Fibroblast of lung (primary cell): ENCODE measurements at regions not wholly inside any gene's neighbourhood (a gene's known extent, or its start where the extent isn't known, plus 50 kb on each side); places are given as distances from the start of the nearest gene placed in this dataset.
A peak's percentile ranks its signal among the peaks of the same experiment; 100 is the strongest.

ENCODE experiments used
- DNase-seq, 2 donors: peaks; one replicate each; pipeline versions ENCODE4 v3.0.0 to v3.0.0-alpha.2; 2010; ENCODE audit warnings: low read depth in 2 of 2
- H2AFZ ChIP-seq: 2 replicates; pipeline ENCODE4 v1.5.1; 2012; ENCODE audit warnings: low read length, control low read depth, inconsistent platforms
- H3K27ac ChIP-seq: 2 replicates; pipeline ENCODE4 v1.5.1; 2011; ENCODE audit warnings: low read length, control low read depth; ENCODE audit not compliant: insufficient read depth
- H3K27me3 ChIP-seq: 2 replicates; pipeline ENCODE4 v1.5.1; 2011; ENCODE audit warnings: mild to moderate bottlenecking, low read length; ENCODE audit not compliant: control insufficient read depth, insufficient read depth
- H3K36me3 ChIP-seq: 2 replicates; pipeline ENCODE4 v1.5.1; 2011; ENCODE audit warnings: low read length; ENCODE audit not compliant: control insufficient read depth, insufficient read depth
- H3K4me1 ChIP-seq: 2 replicates; pipeline ENCODE4 v1.5.1; 2011; ENCODE audit warnings: low read length; ENCODE audit not compliant: control insufficient read depth, insufficient read depth; ENCODE audit errors: extremely low read depth
- H3K4me2 ChIP-seq: 2 replicates; pipeline ENCODE4 v1.5.1; 2011; ENCODE audit warnings: low read length, control low read depth; ENCODE audit not compliant: insufficient read depth; ENCODE audit errors: extremely low read depth
- H3K4me3 ChIP-seq, 4 experiments: fragments of 200-600 bp in 1 of 4; sonication (generic) in 1 of 4; replicated peaks in 1 of 4; 2 replicates each; pipeline ENCODE4 v1.5.1; 2011 to 2016; ENCODE audit warnings: low read length in 4 of 4, low read depth in 3 of 4, mild to moderate bottlenecking in 3 of 4, control low read depth in 2 of 4, inconsistent platforms in 1 of 4, mixed read lengths in 1 of 4; ENCODE audit not compliant: insufficient read depth in 1 of 4; ENCODE audit errors: control extremely low read depth in 1 of 4
- H3K79me2 ChIP-seq: 2 replicates; pipeline ENCODE4 v1.5.1; 2012; ENCODE audit warnings: mild to moderate bottlenecking, low read length, inconsistent platforms; ENCODE audit not compliant: control insufficient read depth, insufficient read depth
- H3K9ac ChIP-seq: 2 replicates; pipeline ENCODE4 v1.5.1; 2011; ENCODE audit warnings: mild to moderate bottlenecking, low read length, control low read depth; ENCODE audit not compliant: insufficient read depth
- H3K9me3 ChIP-seq: 2 replicates; pipeline ENCODE4 v1.5.1; 2012; ENCODE audit warnings: low read depth, low read length; ENCODE audit not compliant: control insufficient read depth, insufficient read depth
- H4K20me1 ChIP-seq: 2 replicates; pipeline ENCODE4 v1.5.1; 2011; ENCODE audit warnings: low read length; ENCODE audit not compliant: control insufficient read depth, insufficient read depth; ENCODE audit errors: extremely low read depth
- EZH2 ChIP-seq: IDR thresholded peaks from 2 replicates; pipeline ENCODE4 v1.5.1; 2012; ENCODE audit warnings: low read length, control low read depth, mild to moderate bottlenecking; ENCODE audit errors: missing control alignments
- TF ChIP-seq, protein P1 (sequence below), 2 donors: IDR thresholded peaks in 1 of 2; conservative IDR thresholded peaks in 1 of 2; 1 replicate in 1 of 2; 2 replicates in 1 of 2; pipeline ENCODE4 v1.5.1; 2011 to 2012; ENCODE audit warnings: low read length in 2 of 2, control low read depth in 1 of 2, inconsistent platforms in 1 of 2, low read depth in 1 of 2, mild to moderate bottlenecking in 1 of 2

DNA sequence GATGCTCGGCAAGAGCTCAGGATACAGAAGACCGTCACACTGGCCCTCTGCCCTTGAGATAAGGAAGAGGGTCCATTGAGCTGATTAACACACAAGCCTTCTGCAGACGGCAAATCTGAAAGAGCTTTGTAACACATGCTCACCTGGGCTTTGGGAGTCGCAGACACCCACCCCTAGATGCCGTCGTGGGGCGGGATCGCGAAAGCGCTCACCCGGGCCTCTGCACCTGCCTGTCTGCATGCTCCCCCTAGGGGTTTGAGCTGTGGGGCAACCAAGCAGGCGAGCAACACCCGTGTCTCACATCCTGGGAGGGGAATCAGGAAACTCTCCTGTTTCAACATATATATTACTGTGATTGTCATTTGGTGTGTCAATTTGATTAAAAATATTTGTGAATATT, 99.8 kb upstream of the KCNH7 start:
- Histone ChIP-seq H3K79me2 (no peaks in the 10 kb centered on the region), H3K4me1 (no peaks in the 10 kb centered on the region), H3K9ac (no peak overlapping the region), H3K27me3 (no peaks in the 10 kb centered on the region), H4K20me1 (no peaks in the 10 kb centered on the region), H3K4me3 (no peak overlapping the region), H3K4me2 (no peak overlapping the region), H3K36me3 (no peaks in the 10 kb centered on the region), H3K27ac (no peak overlapping the region), H3K9me3 (no peaks in the 10 kb centered on the region), H2AFZ (no peak overlapping the region)
- TF ChIP-seq, protein P1, sequence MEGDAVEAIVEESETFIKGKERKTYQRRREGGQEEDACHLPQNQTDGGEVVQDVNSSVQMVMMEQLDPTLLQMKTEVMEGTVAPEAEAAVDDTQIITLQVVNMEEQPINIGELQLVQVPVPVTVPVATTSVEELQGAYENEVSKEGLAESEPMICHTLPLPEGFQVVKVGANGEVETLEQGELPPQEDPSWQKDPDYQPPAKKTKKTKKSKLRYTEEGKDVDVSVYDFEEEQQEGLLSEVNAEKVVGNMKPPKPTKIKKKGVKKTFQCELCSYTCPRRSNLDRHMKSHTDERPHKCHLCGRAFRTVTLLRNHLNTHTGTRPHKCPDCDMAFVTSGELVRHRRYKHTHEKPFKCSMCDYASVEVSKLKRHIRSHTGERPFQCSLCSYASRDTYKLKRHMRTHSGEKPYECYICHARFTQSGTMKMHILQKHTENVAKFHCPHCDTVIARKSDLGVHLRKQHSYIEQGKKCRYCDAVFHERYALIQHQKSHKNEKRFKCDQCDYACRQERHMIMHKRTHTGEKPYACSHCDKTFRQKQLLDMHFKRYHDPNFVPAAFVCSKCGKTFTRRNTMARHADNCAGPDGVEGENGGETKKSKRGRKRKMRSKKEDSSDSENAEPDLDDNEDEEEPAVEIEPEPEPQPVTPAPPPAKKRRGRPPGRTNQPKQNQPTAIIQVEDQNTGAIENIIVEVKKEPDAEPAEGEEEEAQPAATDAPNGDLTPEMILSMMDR (conservative IDR thresholded peaks at IDR 0.05 in 1 of 2, IDR thresholded peaks at IDR 0.05 in 1 of 2; ENCODE audit: low read depth in 1 of 2, low read length in 2 of 2), result no peak
- no peak for TF ChIP-seq EZH2
- DNase-seq, result no peak

DNA sequence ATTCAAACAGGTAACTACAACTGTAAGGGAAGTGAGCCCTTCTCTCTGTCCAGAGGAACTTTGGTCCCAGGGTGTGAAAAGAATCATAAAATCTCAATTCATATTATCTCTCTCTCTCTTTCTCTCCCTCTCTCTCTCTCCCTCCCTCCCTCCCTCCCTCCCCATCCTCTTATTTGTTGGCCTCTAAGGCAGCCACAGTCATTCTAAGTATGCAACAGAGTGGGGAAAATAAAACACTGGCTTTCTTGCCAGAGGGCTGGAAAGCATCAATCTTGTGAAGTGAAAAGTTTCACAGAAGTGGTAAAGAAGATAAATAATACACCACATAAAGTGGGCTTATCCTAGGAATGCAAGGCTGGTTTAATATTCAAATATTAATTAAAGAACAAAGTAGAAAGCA, 95.6 kb upstream of the KCNH7 start:
- H3K4me1 ChIP-seq, result no peaks in the 10 kb centered on the region
- no peaks in the 10 kb centered on the region for H3K36me3 ChIP-seq
- peak in 1 of 2 donors; percentile 68 for DNase-seq
- H3K9ac ChIP-seq, result no peak overlapping the region
- H4K20me1 ChIP-seq, result no peaks in the 10 kb centered on the region
- no peak overlapping the region for H3K27ac ChIP-seq
- H3K4me3 ChIP-seq, result no peak overlapping the region
- TF ChIP-seq EZH2, result no peak
- TF ChIP-seq, protein P1 (conservative IDR thresholded peaks at IDR 0.05 in 1 of 2, IDR thresholded peaks at IDR 0.05 in 1 of 2; ENCODE audit: low read depth in 1 of 2, low read length in 2 of 2), result no peak
- H3K27me3 ChIP-seq, result no peaks in the 10 kb centered on the region
- H3K79me2 ChIP-seq, result no peaks in the 10 kb centered on the region
- no peak overlapping the region for H3K4me2 ChIP-seq
- no peaks in the 10 kb centered on the region for H3K9me3 ChIP-seq
- H2AFZ ChIP-seq, result no peak overlapping the region

DNA sequence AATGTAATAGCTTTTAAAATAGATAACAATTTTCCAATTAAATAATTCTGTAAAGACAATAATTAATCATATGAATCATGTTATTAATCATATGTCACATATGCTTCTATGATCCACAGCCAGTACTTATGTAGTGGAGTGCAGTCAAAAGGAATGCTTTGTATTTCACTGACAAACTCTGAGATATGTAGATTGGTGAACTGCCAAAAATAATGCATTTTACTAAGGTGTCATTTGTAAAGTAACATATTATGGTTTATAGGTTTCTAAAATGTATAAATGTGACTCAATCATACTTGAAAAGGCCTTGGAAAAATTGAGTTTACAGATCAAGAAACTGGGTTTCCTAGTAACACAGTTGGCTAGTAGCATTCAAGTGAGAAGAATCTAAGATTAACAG, 93.8 kb upstream of the KCNH7 start:
- Histone ChIP-seq H3K79me2 (no peaks in the 10 kb centered on the region), H2AFZ (no peak overlapping the region), H3K27ac (no peak overlapping the region), H3K4me2 (no peak overlapping the region), H3K27me3 (no peaks in the 10 kb centered on the region), H3K4me3 (no peak overlapping the region), H4K20me1 (no peaks in the 10 kb centered on the region), H3K4me1 (no peaks in the 10 kb centered on the region), H3K36me3 (no peaks in the 10 kb centered on the region), H3K9me3 (no peaks in the 10 kb centered on the region), H3K9ac (no peak overlapping the region)
- DNase-seq, result peak in 1 of 2 donors; percentile 69
- TF ChIP-seq, protein P1 (conservative IDR thresholded peaks at IDR 0.05 in 1 of 2, IDR thresholded peaks at IDR 0.05 in 1 of 2; ENCODE audit: low read depth in 1 of 2, low read length in 2 of 2), result no peak
- TF ChIP-seq EZH2, result no peak
